OCI-LY3 (cell line): ENCODE measurements at regions not wholly inside any gene's neighbourhood (a gene's known extent, or its start where the extent isn't known, plus 50 kb on each side); places are given as distances from the start of the nearest gene placed in this dataset.

Source experiments
- H2AFZ ChIP-seq: fragments of 200-600, 300-600 bp; shearing (Covaris generic); 2 replicates; pipeline ENCODE4 v1.6.0; 2014; ENCODE audit warnings: antibody characterized with exemption, low read depth, low read length
- H3K27ac ChIP-seq: fragments of 200-600, 300-600 bp; sonication (generic); 2 replicates; pipeline ENCODE4 v1.5.1; 2014; ENCODE audit warnings: mild to moderate bottlenecking, low read length, moderate library complexity, mixed read lengths
- H3K27me3 ChIP-seq: fragments of 200-600, 300-600 bp; sonication (generic); 2 replicates; pipeline ENCODE4 v1.6.1; 2014; ENCODE audit warnings: low read depth, low read length, mixed read lengths
- H3K36me3 ChIP-seq: fragments of 200-600, 300-600 bp; sonication (generic); replicated peaks from 2 replicates; pipeline ENCODE3; 2014; ENCODE audit warnings: low read depth, low read length, mixed read lengths
- H3K4me1 ChIP-seq: fragments of 300-600, 200-600 bp; sonication (generic); 2 replicates; pipeline ENCODE4 v1.6.1; 2014; ENCODE audit warnings: low read length, mixed read lengths
- H3K4me2 ChIP-seq: fragments of 200-600, 300-600 bp; sonication (generic); 2 replicates; pipeline ENCODE4 v1.6.1; 2014; ENCODE audit warnings: low read length, mixed read lengths
- H3K4me3 ChIP-seq: fragments of 300-600, 200-600 bp; sonication (generic); 2 replicates; pipeline ENCODE4 v1.5.1; 2014; ENCODE audit warnings: antibody characterized with exemption, mild to moderate bottlenecking, low read length, moderate library complexity
- H3K79me2 ChIP-seq: fragments of 300-600, 200-600 bp; shearing (Covaris generic); 2 replicates; pipeline ENCODE4 v1.6.1; 2014; ENCODE audit warnings: mild to moderate bottlenecking, low read length, mixed read lengths
- H3K9ac ChIP-seq: fragments of 300-600, 200-600 bp; shearing (Covaris generic); 2 replicates; pipeline ENCODE4 v1.6.0; 2014; ENCODE audit warnings: mild to moderate bottlenecking, low read length, moderate library complexity
- H3K9me3 ChIP-seq: fragments of 200-600, 300-600 bp; shearing (Covaris generic); 2 replicates; pipeline ENCODE4 v1.6.1; 2014; ENCODE audit warnings: low read length, mixed read lengths; ENCODE audit not compliant: insufficient read depth
- H4K20me1 ChIP-seq: fragments of 200-600, 300-600 bp; sonication (generic); 2 replicates; pipeline ENCODE4 v1.6.1; 2016; ENCODE audit warnings: low read length, mixed read lengths; ENCODE audit not compliant: insufficient read depth
- EZH2phosphoT487 ChIP-seq: fragments of 200-600 bp; shearing (Covaris generic); IDR thresholded peaks from 2 replicates; pipeline ENCODE4 v1.6.1; 2018; ENCODE audit warnings: antibody characterized with exemption, mixed run types, low read depth
- TF ChIP-seq, protein P1 (sequence below): fragments of 200-600, 300-600 bp; sonication (generic); IDR thresholded peaks from 2 replicates; pipeline ENCODE4 v1.5.1; 2014; ENCODE audit warnings: antibody characterized with exemption, low read length, low read depth

DNA sequence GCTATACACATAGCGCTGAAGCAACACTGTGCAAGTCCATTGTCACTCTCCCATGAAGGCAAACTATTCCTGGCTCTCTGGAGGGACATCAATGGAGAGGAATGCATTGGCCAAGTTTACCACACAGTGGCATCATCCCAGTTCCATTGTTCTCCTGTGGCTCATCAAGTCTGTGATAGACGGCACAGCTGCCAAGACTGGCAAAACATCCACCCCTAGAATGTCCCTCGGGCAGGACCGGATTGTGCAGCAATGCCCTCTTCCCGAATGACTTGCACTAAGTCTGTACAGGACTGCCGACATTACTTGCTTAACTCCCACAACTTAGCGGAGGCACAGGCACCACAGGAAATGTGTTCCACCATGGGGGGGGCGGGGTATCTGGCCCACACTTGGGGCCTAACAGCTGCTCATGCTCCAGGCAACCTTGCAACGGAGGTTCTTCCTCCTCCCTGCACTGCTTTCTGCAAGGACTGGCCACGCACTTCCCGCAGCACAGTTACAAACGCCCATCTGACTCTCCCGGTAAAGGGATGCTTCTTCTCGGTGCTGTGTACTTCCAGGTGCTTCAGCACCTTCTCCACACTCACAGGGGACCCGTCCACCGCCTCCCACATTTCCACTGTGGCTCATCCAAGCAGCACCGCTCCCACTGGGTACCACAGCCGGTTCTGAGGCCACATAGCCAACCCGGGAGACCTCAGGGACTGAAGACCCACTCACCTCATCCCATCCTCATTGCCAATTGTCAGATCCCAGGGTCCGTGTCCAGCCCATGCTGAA lies 1309.6 kb upstream of the RAG2 start:
- H3K9ac ChIP-seq: no peak overlapping the region
- H3K27me3 ChIP-seq: no peaks in the 10 kb centered on the region
- H3K79me2 ChIP-seq: no peaks in the 10 kb centered on the region
- no peak overlapping the region for H3K4me3 ChIP-seq
- no peaks in the 10 kb centered on the region for H4K20me1 ChIP-seq
- H3K4me2 ChIP-seq: no peak overlapping the region
- no peak overlapping the region for H2AFZ ChIP-seq
- H3K36me3 ChIP-seq: no peaks in the 10 kb centered on the region
- no peak overlapping the region for H3K27ac ChIP-seq
- no peak for TF ChIP-seq EZH2phosphoT487
- TF ChIP-seq, protein P1, sequence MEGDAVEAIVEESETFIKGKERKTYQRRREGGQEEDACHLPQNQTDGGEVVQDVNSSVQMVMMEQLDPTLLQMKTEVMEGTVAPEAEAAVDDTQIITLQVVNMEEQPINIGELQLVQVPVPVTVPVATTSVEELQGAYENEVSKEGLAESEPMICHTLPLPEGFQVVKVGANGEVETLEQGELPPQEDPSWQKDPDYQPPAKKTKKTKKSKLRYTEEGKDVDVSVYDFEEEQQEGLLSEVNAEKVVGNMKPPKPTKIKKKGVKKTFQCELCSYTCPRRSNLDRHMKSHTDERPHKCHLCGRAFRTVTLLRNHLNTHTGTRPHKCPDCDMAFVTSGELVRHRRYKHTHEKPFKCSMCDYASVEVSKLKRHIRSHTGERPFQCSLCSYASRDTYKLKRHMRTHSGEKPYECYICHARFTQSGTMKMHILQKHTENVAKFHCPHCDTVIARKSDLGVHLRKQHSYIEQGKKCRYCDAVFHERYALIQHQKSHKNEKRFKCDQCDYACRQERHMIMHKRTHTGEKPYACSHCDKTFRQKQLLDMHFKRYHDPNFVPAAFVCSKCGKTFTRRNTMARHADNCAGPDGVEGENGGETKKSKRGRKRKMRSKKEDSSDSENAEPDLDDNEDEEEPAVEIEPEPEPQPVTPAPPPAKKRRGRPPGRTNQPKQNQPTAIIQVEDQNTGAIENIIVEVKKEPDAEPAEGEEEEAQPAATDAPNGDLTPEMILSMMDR: no peak
- no peaks in the 10 kb centered on the region for H3K4me1 ChIP-seq
- H3K9me3 ChIP-seq: no peaks in the 10 kb centered on the region

- H3K27me3 ChIP-seq: no peaks in the 10 kb centered on the region
- no peak for TF ChIP-seq EZH2phosphoT487
- TF ChIP-seq, protein P1: no peak
- H3K79me2 ChIP-seq: no peaks in the 10 kb centered on the region
- no peaks in the 10 kb centered on the region for H3K36me3 ChIP-seq
- no peaks in the 10 kb centered on the region for H3K9me3 ChIP-seq
- no peak overlapping the region for H3K9ac ChIP-seq
- H3K27ac ChIP-seq: no peak overlapping the region
- H3K4me1 ChIP-seq: no peaks in the 10 kb centered on the region
- no peaks in the 10 kb centered on the region for H4K20me1 ChIP-seq
- H2AFZ ChIP-seq: no peak overlapping the region
- no peak overlapping the region for H3K4me2 ChIP-seq
- H3K4me3 ChIP-seq: no peak overlapping the region
Observed at GRCh38 chr11:37905707-37906417, 1307.8 kb upstream of the RAG2 start.

- Histone ChIP-seq H3K9ac (no peak overlapping the region), H3K36me3 (no peaks in the 10 kb centered on the region), H3K4me1 (no peaks in the 10 kb centered on the region), H3K79me2 (no peaks in the 10 kb centered on the region), H3K4me3 (no peak overlapping the region), H3K9me3 (no peaks in the 10 kb centered on the region), H3K27ac (no peak overlapping the region), H2AFZ (no peak overlapping the region), H4K20me1 (no peaks in the 10 kb centered on the region), H3K4me2 (no peak overlapping the region), H3K27me3 (no peaks in the 10 kb centered on the region)
- TF ChIP-seq EZH2phosphoT487: no peak
- TF ChIP-seq, protein P1: no peak
Observed at GRCh38 chr11:37896016-37896415, 1298.0 kb upstream of the RAG2 start.

DNA sequence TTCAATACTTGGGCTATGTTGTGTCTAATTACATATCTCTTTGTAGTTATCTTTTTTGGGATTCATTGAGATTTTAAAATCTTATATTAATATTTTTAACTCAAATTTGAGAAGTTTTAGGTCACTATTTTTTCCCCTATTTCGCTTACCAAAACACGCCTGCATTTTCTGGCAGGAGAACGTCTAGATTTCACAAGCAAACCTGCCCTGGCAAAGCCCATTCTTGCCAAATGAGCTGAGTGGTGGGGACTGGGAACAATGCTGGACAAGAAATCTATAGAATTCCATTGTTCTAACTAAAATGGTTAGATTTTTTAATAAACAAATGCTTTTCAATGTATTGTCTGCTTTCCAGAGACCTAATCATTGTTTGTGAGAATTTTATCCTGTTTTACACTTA lies 1283.7 kb upstream of the RAG2 start:
- H3K9ac ChIP-seq: no peak overlapping the region
- no peak for TF ChIP-seq EZH2phosphoT487
- TF ChIP-seq, protein P1: no peak
- H3K79me2 ChIP-seq: no peaks in the 10 kb centered on the region
- no peak overlapping the region for H3K4me2 ChIP-seq
- H3K4me1 ChIP-seq: no peaks in the 10 kb centered on the region
- no peaks in the 10 kb centered on the region for H3K9me3 ChIP-seq
- no peaks in the 10 kb centered on the region for H4K20me1 ChIP-seq
- H3K4me3 ChIP-seq: no peak overlapping the region
- no peaks in the 10 kb centered on the region for H3K36me3 ChIP-seq
- no peak overlapping the region for H3K27ac ChIP-seq
- no peak overlapping the region for H2AFZ ChIP-seq
- H3K27me3 ChIP-seq: no peaks in the 10 kb centered on the region
